ENCODE measurements at regions not wholly inside any gene's neighbourhood (a gene's known extent, or its start where the extent isn't known, plus 50 kb on each side); places are given as distances from the start of the nearest gene placed in this dataset.
"Not testable (repeated sequence)": the region's sequence is repeated elsewhere in the genome, so short reads cannot be mapped to it uniquely, and the experiment has no call there.

GRCh38 chr2:111424851-111425309 is 304.2 kb downstream of the BCL2L11 start:
- TF ChIP-seq CTCF (IDR thresholded peaks at IDR 0.05; ENCODE audit: low read depth, low read length); EZH2phosphoT487 (IDR thresholded peaks at IDR 0.05; ENCODE audit: low read depth): not testable (repeated sequence)

All from OCI-LY3 (cell line).